Mesenchymal stem cell (in vitro differentiated cells and primary cell): ENCODE measurements at regions not wholly inside any gene's neighbourhood (a gene's known extent, or its start where the extent isn't known, plus 50 kb on each side); places are given as distances from the start of the nearest gene placed in this dataset.

Experiments used
- DNase-seq: peaks from one replicate; pipeline ENCODE4 v3.0.0-alpha.2; 2013
- H2AFZ ChIP-seq: one replicate; pipeline ENCODE4 v1.6.1; 2013; ENCODE audit warnings: low read depth, mild to moderate bottlenecking, control low read depth, inconsistent platforms, low read length, moderate library complexity
- H2AK5ac ChIP-seq: 2 replicates; pipeline ENCODE4 v1.6.1; 2013; ENCODE audit warnings: low read length, moderate library complexity, mild to moderate bottlenecking, inconsistent platforms; ENCODE audit not compliant: severe bottlenecking
- H2BK120ac ChIP-seq: one replicate; pipeline ENCODE4 v1.6.1; 2013; ENCODE audit warnings: low read depth, mild to moderate bottlenecking, inconsistent platforms, low read length, moderate library complexity
- H2BK12ac ChIP-seq, 2 experiments: one replicate each; pipeline ENCODE4 v1.6.1; 2013; ENCODE audit warnings: inconsistent platforms in 2 of 2, low read length in 2 of 2, mild to moderate bottlenecking in 2 of 2, moderate library complexity in 2 of 2, control low read depth in 1 of 2
- H2BK15ac ChIP-seq: one replicate; pipeline ENCODE4 v1.6.1; 2013; ENCODE audit warnings: mild to moderate bottlenecking, low read depth, inconsistent platforms; ENCODE audit not compliant: poor library complexity, severe bottlenecking
- H2BK5ac ChIP-seq: 2 replicates; pipeline ENCODE4 v1.6.1; 2013; ENCODE audit warnings: low read depth, mild to moderate bottlenecking, low read length, control low read depth, inconsistent platforms; ENCODE audit not compliant: poor library complexity, severe bottlenecking
- H3K14ac ChIP-seq, 2 experiments: one replicate each; pipeline ENCODE4 v1.6.1; 2013; ENCODE audit warnings: inconsistent platforms in 2 of 2, low read length in 2 of 2, control low read depth in 1 of 2, mild to moderate bottlenecking in 1 of 2, moderate library complexity in 1 of 2
- H3K18ac ChIP-seq, 2 experiments: one replicate each; pipeline ENCODE4 v1.6.1; 2013; ENCODE audit warnings: inconsistent platforms in 2 of 2, low read length in 2 of 2, control low read depth in 1 of 2, low read depth in 1 of 2, mild to moderate bottlenecking in 1 of 2
- H3K23ac ChIP-seq, 2 experiments: one replicate each; pipeline ENCODE4 v1.6.1; 2013; ENCODE audit warnings: inconsistent platforms in 2 of 2, low read length in 2 of 2, mild to moderate bottlenecking in 2 of 2, moderate library complexity in 2 of 2, control low read depth in 1 of 2
- H3K27ac ChIP-seq: 2 replicates; pipeline ENCODE4 v1.5.1; 2013; ENCODE audit warnings: mild to moderate bottlenecking, moderate library complexity, low read length, control low read depth, inconsistent platforms; ENCODE audit not compliant: poor library complexity, severe bottlenecking
- H3K27me3 ChIP-seq, 2 experiments: 2 replicates each; pipeline versions ENCODE4 v1.6.1 to v1.7.0; 2013; ENCODE audit warnings: low read length in 2 of 2, mild to moderate bottlenecking in 2 of 2, moderate library complexity in 2 of 2, control low read depth in 1 of 2, inconsistent platforms in 1 of 2; ENCODE audit not compliant: control insufficient read depth in 1 of 2, insufficient read depth in 1 of 2
- H3K36me3 ChIP-seq, 2 experiments: 2 replicates each; pipeline versions ENCODE4 v1.6.1 to v1.7.0; 2013; ENCODE audit warnings: low read length in 2 of 2, control low read depth in 1 of 2, inconsistent platforms in 1 of 2, low read depth in 1 of 2, mild to moderate bottlenecking in 1 of 2; ENCODE audit not compliant: insufficient read depth in 2 of 2, control insufficient read depth in 1 of 2
- H3K4ac ChIP-seq, 2 experiments: one replicate each; pipeline ENCODE4 v1.6.1; 2013; ENCODE audit warnings: inconsistent platforms in 2 of 2, low read length in 2 of 2, mild to moderate bottlenecking in 2 of 2, moderate library complexity in 2 of 2, control low read depth in 1 of 2, low read depth in 1 of 2
- H3K4me1 ChIP-seq: 2 replicates; pipeline ENCODE4 v1.6.1; 2013; ENCODE audit warnings: low read depth, low read length, control low read depth; ENCODE audit not compliant: control insufficient read depth, insufficient read depth
- H3K4me2 ChIP-seq: 2 replicates; pipeline ENCODE4 v1.6.1; 2013; ENCODE audit warnings: low read length, mild to moderate bottlenecking, inconsistent platforms; ENCODE audit not compliant: poor library complexity, severe bottlenecking
- H3K4me3 ChIP-seq, 2 experiments: 2 replicates each; pipeline versions ENCODE4 v1.5.1 to v1.7.0; 2013; ENCODE audit warnings: low read length in 2 of 2, mild to moderate bottlenecking in 2 of 2, control low read depth in 1 of 2, low read depth in 1 of 2; ENCODE audit not compliant: insufficient read depth in 1 of 2
- H3K79me1 ChIP-seq: replicated peaks from 2 replicates; pipeline ENCODE4 v1.6.1; 2013; ENCODE audit warnings: mild to moderate bottlenecking, control low read depth, low read length, inconsistent platforms; ENCODE audit not compliant: poor library complexity, severe bottlenecking
- H3K9ac ChIP-seq: 2 replicates; pipeline ENCODE4 v1.7.0; 2013; ENCODE audit warnings: mild to moderate bottlenecking, low read length, moderate library complexity
- H3K9me3 ChIP-seq: 2 replicates; pipeline ENCODE4 v1.7.0; 2013; ENCODE audit warnings: mild to moderate bottlenecking, low read length; ENCODE audit not compliant: control insufficient read depth
- H4K8ac ChIP-seq: one replicate; pipeline ENCODE4 v1.6.1; 2013; ENCODE audit warnings: inconsistent platforms, mild to moderate bottlenecking, low read length, moderate library complexity
- H4K91ac ChIP-seq: one replicate; pipeline ENCODE4 v1.6.1; 2013; ENCODE audit warnings: mild to moderate bottlenecking, low read length, inconsistent platforms
- WGBS: methylation state at CpG from one replicate; pipeline ENCODE4 v1.1.7; 2013; ENCODE audit warnings: mixed read lengths; 5-methylcytosine and 5-hydroxymethylcytosine counted together

DNA sequence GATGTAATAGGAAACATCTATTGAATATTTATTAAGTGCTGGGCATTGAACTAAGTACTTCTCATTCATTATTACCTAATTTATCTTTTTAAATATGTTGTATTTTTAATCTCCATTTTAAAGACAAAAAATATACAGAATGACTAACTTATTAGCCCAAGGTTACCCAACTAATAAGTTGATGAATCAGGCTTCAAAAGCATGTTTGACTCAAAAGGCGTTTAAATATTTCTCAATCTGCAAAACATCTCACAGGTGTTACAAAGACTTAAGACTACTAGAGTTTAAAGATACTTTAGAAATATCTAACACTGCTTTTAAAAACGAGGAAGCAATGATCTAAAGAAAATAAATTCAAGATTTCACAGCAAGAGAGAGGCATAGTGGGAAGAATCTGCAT is 457.4 kb upstream of the DCN start:
- H3K9me3 ChIP-seq, result no peaks in the 10 kb centered on the region
- no peak overlapping the region for H3K18ac ChIP-seq
- H3K4ac ChIP-seq, result no peak overlapping the region
- H3K27me3 ChIP-seq, result no peaks in the 10 kb centered on the region
- H3K9ac ChIP-seq, result no peak overlapping the region
- no peak overlapping the region for H3K23ac ChIP-seq
- H2AK5ac ChIP-seq, result no peak overlapping the region
- H3K4me3 ChIP-seq, result no peak overlapping the region
- no peaks in the 10 kb centered on the region for H3K36me3 ChIP-seq
- H3K4me1 ChIP-seq, result no peaks in the 10 kb centered on the region
- H2BK120ac ChIP-seq, result no peak overlapping the region
- no CpG with 5 or more reads among the region's 2 CpGs for WGBS
- DNase-seq, result no peak
- H2BK12ac ChIP-seq, result no peak overlapping the region
- no peak overlapping the region for H3K27ac ChIP-seq
- H2BK5ac ChIP-seq, result no peak overlapping the region
- no peaks in the 10 kb centered on the region for H3K79me1 ChIP-seq
- no peak overlapping the region for H2BK15ac ChIP-seq
- H3K14ac ChIP-seq, result no peak overlapping the region
- no peak overlapping the region for H4K8ac ChIP-seq
- no peak overlapping the region for H4K91ac ChIP-seq
- no peak overlapping the region for H2AFZ ChIP-seq
- H3K4me2 ChIP-seq, result no peak overlapping the region

DNA sequence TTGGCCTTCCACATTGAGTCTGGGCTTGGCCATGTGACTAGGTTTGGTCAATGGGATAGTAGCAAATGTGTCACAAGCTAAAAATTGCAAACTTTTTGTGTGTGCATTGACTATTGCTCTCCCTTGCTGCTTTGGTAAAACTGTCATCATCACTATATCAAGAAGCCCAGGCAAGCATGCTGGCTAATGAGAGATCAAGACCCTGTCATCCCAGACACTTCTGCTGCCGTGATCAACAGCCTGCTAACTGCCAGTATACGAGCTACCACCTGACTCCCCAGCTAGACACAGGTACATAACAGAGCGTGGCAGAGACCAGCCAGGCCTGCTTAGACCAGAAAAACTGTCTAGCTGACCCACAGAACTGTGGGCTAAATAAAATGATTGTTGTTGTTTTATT is 456.7 kb upstream of the DCN start:
- Histone ChIP-seq H3K4me2 (no peak overlapping the region), H4K8ac (no peak overlapping the region), H3K18ac (no peak overlapping the region), H3K9ac (no peak overlapping the region), H3K14ac (no peak overlapping the region), H3K4ac (no peak overlapping the region), H3K27me3 (no peaks in the 10 kb centered on the region), H4K91ac (no peak overlapping the region), H3K4me1 (no peaks in the 10 kb centered on the region), H3K79me1 (no peaks in the 10 kb centered on the region), H2BK15ac (no peak overlapping the region), H2BK120ac (no peak overlapping the region), H3K27ac (no peak overlapping the region), H3K4me3 (no peak overlapping the region), H3K23ac (no peak overlapping the region), H2BK5ac (no peak overlapping the region), H3K9me3 (no peaks in the 10 kb centered on the region), H2BK12ac (no peak overlapping the region), H3K36me3 (no peaks in the 10 kb centered on the region), H2AFZ (peak overlapping the region; percentile 63), H2AK5ac (no peak overlapping the region)
- DNase-seq, result no peak
- WGBS, result 62% methylated on average over 3 of the region's 3 CpGs

DNA sequence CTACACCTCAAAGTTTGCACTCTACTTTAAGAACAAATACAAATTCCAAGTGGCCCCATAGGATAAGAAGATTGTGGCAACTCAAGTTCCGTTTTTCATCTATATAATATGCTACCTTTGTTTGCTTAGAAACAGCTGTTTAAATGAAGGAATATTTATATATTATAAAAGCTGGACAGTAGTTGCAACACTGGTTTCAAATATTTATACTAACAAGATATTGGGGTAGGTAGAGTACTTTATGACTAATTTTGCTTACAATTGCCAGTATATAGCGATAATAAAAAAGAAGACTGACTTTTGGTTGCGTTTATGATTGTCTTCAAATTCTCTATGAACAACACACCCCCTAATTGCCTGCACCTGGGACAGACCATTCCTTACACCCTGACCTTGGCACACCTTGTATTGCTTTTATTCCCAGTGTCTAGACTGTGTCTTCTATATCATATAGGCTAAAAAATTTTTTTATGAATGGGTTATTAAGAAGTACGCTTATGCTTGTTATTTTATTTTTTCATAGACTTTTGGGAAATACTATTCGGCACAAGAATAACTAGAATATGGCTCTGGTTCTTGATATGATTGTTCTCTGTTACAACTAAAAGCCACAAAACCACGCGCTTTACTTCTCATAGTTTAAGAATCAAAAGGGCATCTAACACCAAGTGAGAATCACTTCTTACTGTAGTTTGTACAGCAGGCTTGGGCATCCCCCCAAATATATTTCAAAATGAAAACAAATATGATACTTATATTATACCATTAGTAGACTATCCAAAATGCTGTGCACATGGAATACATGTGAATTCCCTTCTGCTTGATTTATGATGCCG is 455.4 kb upstream of the DCN start:
- H3K4ac ChIP-seq, result no peak overlapping the region
- no peak overlapping the region for H4K91ac ChIP-seq
- 100% methylated on average over 4 of the region's 8 CpGs for WGBS
- H3K23ac ChIP-seq, result no peak overlapping the region
- H2AFZ ChIP-seq, result no peak overlapping the region
- no peak overlapping the region for H4K8ac ChIP-seq
- H2BK12ac ChIP-seq, result no peak overlapping the region
- no peaks in the 10 kb centered on the region for H3K79me1 ChIP-seq
- no peak overlapping the region for H3K14ac ChIP-seq
- H3K9me3 ChIP-seq, result no peaks in the 10 kb centered on the region
- no peak overlapping the region for H2BK120ac ChIP-seq
- H3K18ac ChIP-seq, result no peak overlapping the region
- no peaks in the 10 kb centered on the region for H3K4me1 ChIP-seq
- H2AK5ac ChIP-seq, result no peak overlapping the region
- H3K4me3 ChIP-seq, result no peak overlapping the region
- H3K4me2 ChIP-seq, result no peak overlapping the region
- no peak overlapping the region for H3K27ac ChIP-seq
- H2BK5ac ChIP-seq, result no peak overlapping the region
- H3K9ac ChIP-seq, result no peak overlapping the region
- DNase-seq, result no peak
- no peaks in the 10 kb centered on the region for H3K27me3 ChIP-seq
- no peak overlapping the region for H2BK15ac ChIP-seq
- peaks cover 0 to 3% of the 10 kb centered on the region in 2 experiments for H3K36me3 ChIP-seq

DNA sequence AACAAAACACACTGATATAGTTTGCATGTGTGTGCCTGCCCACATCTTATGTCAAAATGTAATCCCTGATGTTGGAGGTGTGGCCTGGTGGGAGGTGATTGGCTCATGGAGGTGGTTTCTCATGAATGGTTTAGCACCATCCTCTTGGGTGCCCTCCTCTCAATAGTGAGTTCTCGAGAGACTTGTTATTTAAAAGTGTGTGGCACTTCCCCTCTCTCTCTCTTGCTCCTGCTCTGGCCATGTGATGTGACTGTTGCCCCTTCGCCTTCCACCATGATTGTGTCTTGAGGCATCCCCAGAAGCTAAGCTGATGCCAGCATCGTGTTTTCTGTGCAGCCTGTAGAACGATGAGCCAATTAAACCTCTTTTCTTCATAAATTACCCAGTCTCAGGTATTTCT is 454.1 kb upstream of the DCN start:
- Histone ChIP-seq H3K4me3 (no peak overlapping the region), H2AK5ac (no peak overlapping the region), H3K36me3 (peaks cover 0 to 3% of the 10 kb centered on the region in 2 experiments), H3K79me1 (no peaks in the 10 kb centered on the region), H2BK12ac (no peak overlapping the region), H3K27me3 (no peaks in the 10 kb centered on the region), H3K4me1 (no peaks in the 10 kb centered on the region), H2BK120ac (no peak overlapping the region), H2BK15ac (no peak overlapping the region), H2BK5ac (no peak overlapping the region), H4K8ac (no peak overlapping the region), H3K4ac (no peak overlapping the region), H3K23ac (no peak overlapping the region), H3K9ac (no peak overlapping the region), H3K9me3 (no peaks in the 10 kb centered on the region), H3K4me2 (no peak overlapping the region), H3K18ac (peak overlapping the region in 1 of 2 experiments; percentile 8), H3K14ac (peak overlapping the region in 1 of 2 experiments; percentile 68), H3K27ac (no peak overlapping the region), H4K91ac (no peak overlapping the region), H2AFZ (no peak overlapping the region)
- WGBS, result 86% methylated on average over 2 of the region's 4 CpGs
- DNase-seq, result no peak
